BE2C (cell line): ENCODE measurements at regions not wholly inside any gene's neighbourhood (a gene's known extent, or its start where the extent isn't known, plus 50 kb on each side); places are given as distances from the start of the nearest gene placed in this dataset.

Source experiments
- DNase-seq: peaks from one replicate; pipeline ENCODE4 v3.0.0-alpha.2; 2020
- H3K27me3 ChIP-seq: fragments of 250-450 bp; sonication (Bioruptor Pico); 2 replicates; pipeline ENCODE4 v1.5.1; 2020; ENCODE audit warnings: mild to moderate bottlenecking
- H3K36me3 ChIP-seq: fragments of 250-450 bp; sonication (Bioruptor Pico); 2 replicates; pipeline ENCODE4 v1.5.1; 2020; ENCODE audit warnings: mild to moderate bottlenecking
- H3K4me1 ChIP-seq: fragments of 250-450 bp; sonication (Bioruptor Pico); 2 replicates; pipeline ENCODE4 v1.5.1; 2020
- H3K4me3 ChIP-seq: 2 replicates; pipeline ENCODE4 v1.5.1; 2011; ENCODE audit warnings: low read depth, low read length
- H3K9me3 ChIP-seq: fragments of 250-450 bp; sonication (Bioruptor Pico); 2 replicates; pipeline ENCODE4 v1.5.1; 2020
- TF ChIP-seq, protein P1 (sequence below): IDR thresholded peaks from 2 replicates; pipeline ENCODE4 v1.5.1; 2012; ENCODE audit warnings: mild to moderate bottlenecking, low read depth, low read length

GRCh38 chr6:87914637-87915395 is 132.8 kb upstream of the SPACA1 start:
- DNase-seq, result no peak
- TF ChIP-seq, protein P1, sequence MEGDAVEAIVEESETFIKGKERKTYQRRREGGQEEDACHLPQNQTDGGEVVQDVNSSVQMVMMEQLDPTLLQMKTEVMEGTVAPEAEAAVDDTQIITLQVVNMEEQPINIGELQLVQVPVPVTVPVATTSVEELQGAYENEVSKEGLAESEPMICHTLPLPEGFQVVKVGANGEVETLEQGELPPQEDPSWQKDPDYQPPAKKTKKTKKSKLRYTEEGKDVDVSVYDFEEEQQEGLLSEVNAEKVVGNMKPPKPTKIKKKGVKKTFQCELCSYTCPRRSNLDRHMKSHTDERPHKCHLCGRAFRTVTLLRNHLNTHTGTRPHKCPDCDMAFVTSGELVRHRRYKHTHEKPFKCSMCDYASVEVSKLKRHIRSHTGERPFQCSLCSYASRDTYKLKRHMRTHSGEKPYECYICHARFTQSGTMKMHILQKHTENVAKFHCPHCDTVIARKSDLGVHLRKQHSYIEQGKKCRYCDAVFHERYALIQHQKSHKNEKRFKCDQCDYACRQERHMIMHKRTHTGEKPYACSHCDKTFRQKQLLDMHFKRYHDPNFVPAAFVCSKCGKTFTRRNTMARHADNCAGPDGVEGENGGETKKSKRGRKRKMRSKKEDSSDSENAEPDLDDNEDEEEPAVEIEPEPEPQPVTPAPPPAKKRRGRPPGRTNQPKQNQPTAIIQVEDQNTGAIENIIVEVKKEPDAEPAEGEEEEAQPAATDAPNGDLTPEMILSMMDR, result no peak
- Histone ChIP-seq H3K4me3 (no peak overlapping the region), H3K27me3 (peaks cover 3% of the 10 kb centered on the region; the same call in 1 of the 2 replicates), H3K9me3 (no peaks in the 10 kb centered on the region), H3K36me3 (no peaks in the 10 kb centered on the region), H3K4me1 (no peaks in the 10 kb centered on the region)

DNA sequence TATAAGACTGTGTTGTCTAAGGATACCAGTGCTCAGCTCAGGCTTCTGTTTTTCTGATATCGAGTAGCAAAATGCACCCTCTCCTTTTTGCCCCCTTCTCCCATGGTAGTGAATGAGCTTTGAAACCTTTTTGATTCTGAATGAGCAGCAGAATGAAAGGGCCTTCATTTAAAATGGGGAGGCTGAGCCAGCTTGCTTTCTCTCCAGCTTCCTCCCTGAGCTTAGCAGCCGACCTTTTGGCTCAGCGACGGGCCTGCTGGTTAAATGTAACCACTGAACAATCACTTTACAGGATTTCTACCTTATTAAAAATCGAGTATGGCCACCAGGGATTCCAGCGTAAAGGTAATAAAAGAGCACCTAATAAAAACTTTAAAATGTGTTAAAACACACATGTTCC is 133.7 kb upstream of the SPACA1 start:
- Histone ChIP-seq H3K36me3 (no peaks in the 10 kb centered on the region), H3K4me3 (no peak overlapping the region), H3K9me3 (no peaks in the 10 kb centered on the region), H3K27me3 (peaks cover 3% of the 10 kb centered on the region; the same call in 1 of the 2 replicates), H3K4me1 (no peaks in the 10 kb centered on the region)
- no peak for DNase-seq
- TF ChIP-seq, protein P1, result no peak

- DNase-seq, result no peak
- Histone ChIP-seq H3K4me3 (no peak overlapping the region), H3K27me3 (no peaks in the 10 kb centered on the region), H3K9me3 (no peaks in the 10 kb centered on the region), H3K36me3 (no peaks in the 10 kb centered on the region), H3K4me1 (no peaks in the 10 kb centered on the region)
- TF ChIP-seq, protein P1, result no peak
Measured at GRCh38 chr6:87912102-87912501, 135.5 kb upstream of the SPACA1 start.

DNA sequence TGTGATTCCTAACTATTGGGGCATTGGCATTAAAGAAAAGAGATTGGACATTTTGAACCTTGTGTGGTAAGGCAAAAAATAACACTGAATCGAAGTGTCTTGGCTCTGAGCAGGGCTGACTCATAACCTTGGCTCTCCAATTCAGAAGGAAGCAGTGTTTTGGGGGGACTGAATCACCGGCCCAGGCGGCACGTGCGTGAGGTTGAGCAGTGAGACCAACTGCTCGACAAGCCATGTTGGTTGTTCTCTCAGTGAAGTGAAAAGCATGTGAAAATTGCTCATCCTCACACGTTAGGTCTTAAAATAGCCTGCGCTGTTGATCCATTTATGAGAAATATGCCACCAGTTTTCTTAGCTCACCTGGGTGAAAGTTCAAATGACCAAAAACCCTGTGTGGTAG is 137.8 kb upstream of the SPACA1 start:
- Histone ChIP-seq H3K27me3 (no peaks in the 10 kb centered on the region), H3K4me1 (no peaks in the 10 kb centered on the region), H3K4me3 (no peak overlapping the region), H3K36me3 (no peaks in the 10 kb centered on the region), H3K9me3 (no peaks in the 10 kb centered on the region)
- TF ChIP-seq, protein P1, result no peak
- DNase-seq, result no peak

- H3K27me3 ChIP-seq, result no peaks in the 10 kb centered on the region
- H3K36me3 ChIP-seq, result no peaks in the 10 kb centered on the region
- no peak overlapping the region for H3K4me3 ChIP-seq
- H3K9me3 ChIP-seq, result no peaks in the 10 kb centered on the region
- no peaks in the 10 kb centered on the region for H3K4me1 ChIP-seq
- TF ChIP-seq, protein P1, result no peak
- no peak for DNase-seq
Measured at GRCh38 chr6:87908978-87909811, 138.4 kb upstream of the SPACA1 start.

DNA sequence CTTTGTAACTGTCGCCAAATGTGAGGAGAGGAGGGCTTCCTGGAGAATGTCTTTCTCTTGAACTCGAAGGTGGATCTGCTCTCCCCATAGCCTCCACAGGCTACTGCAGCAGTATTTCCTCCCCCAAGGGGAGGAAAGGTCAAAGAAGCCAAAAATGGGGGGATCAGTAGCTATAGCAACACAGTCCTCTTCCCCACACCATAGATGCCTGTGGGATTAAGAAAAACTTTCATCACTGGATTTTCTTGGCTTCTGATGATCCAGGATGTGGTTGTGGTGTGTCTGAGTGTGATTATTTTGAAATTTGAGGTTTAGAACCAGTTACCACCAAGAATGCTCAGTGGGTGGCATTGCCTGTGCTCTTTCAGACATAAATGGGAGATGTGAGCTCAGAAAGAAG is 140.1 kb upstream of the SPACA1 start:
- Histone ChIP-seq H3K27me3 (no peaks in the 10 kb centered on the region; the same call in 1 of the 2 replicates), H3K9me3 (no peaks in the 10 kb centered on the region), H3K4me1 (no peaks in the 10 kb centered on the region), H3K36me3 (no peaks in the 10 kb centered on the region), H3K4me3 (no peak overlapping the region)
- TF ChIP-seq, protein P1, result no peak
- DNase-seq, result no peak
